SKM-1 treated with dmso at 0.1 percent for 144 hours (cell line): ENCODE measurements at regions not wholly inside any gene's neighbourhood (a gene's known extent, or its start where the extent isn't known, plus 50 kb on each side); places are given as distances from the start of the nearest gene placed in this dataset.

Experiments used
- DNase-seq: peaks from one replicate; lab custom pipeline; 2025; ENCODE audit not compliant: unreplicated experiment; lab: John Stamatoyannopoulos, UW

DNA sequence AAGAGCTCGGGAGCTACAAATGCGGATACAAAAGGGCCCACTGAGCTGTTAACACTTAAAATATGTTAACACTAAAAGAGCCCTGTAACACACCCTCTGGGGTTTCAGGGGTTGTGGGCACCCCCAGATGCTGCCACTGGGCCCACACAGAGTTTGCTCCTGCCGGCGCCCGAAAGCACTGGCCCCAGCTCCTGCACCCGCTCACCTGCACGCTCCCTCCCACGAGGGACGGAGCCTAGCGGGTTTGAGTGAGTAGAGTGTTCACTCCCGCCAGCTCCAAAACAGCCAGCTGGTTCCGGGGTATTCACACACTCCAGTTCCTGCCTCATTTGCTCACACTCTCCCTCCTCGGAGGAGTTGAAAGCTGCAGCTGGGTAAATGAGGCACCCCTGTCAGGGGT is 357.7 kb downstream of the ETNK1 start:
- DNase-seq = no peak

DNA sequence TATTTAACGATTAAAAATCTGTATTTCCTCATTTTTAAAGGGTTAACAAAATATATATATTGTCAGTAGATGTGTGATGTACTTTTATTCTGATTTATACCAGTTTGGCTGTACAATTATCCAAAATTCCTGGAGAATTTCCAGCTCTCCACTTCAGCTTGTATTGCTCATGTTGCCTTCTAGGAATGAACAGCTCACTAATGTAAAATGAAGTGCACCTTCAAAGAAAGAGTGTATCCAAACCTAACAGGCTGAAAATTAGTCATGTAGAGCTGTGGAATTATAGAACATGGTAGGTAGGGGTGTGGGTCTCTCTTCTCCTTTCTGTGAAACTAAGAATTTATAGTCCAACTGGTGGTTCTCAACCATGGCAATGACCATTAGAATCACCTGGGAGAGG is 362.0 kb downstream of the ETNK1 start:
- no peak for DNase-seq

DNA sequence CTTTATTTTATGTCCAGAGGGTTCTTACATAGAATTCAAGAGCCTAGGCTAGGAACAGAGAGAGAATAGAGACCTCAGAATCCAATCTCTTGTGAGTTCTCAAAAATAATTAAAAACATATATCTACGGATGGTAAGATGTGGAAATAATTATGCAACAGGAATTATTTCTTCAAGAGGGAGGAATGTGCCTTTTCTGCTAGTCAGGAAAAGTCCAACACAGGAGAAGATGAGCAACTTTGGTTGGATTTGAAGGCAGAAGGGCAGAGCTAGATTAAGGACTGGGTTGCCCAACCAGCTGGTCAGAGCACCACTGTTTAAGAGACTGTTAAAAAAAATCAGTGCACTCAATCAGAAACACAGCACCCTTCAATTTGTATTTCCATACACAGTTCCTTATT is 365.5 kb downstream of the ETNK1 start:
- no peak for DNase-seq

DNA sequence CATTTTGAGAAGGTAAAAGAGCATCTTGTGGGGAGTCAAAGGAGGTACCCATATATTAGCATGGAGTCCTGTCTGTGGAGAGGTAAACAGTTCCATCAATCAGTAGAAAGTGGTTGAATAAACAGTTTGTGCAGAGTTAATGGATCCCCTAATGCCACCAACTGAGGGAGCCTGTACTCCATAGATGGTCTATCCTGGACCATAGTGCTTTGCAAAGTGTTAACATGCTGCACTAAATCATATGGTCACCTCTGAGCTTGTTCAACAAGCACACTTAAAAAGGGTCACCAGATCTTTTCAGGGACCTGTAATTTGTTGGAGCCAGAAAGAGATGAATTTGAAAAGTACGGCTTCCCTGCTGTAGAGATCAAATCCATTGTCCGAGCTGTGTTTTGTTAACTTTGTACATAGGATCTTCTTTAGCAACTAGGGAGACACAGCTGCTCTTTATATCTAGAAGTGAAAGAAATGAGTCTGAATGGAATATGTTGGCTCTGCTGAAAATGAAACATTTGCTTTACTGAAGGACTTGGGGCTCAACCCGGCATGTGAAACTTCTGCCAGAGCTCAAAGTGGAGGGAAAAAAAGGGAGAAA is 366.4 kb downstream of the ETNK1 start:
- no peak for DNase-seq

DNA sequence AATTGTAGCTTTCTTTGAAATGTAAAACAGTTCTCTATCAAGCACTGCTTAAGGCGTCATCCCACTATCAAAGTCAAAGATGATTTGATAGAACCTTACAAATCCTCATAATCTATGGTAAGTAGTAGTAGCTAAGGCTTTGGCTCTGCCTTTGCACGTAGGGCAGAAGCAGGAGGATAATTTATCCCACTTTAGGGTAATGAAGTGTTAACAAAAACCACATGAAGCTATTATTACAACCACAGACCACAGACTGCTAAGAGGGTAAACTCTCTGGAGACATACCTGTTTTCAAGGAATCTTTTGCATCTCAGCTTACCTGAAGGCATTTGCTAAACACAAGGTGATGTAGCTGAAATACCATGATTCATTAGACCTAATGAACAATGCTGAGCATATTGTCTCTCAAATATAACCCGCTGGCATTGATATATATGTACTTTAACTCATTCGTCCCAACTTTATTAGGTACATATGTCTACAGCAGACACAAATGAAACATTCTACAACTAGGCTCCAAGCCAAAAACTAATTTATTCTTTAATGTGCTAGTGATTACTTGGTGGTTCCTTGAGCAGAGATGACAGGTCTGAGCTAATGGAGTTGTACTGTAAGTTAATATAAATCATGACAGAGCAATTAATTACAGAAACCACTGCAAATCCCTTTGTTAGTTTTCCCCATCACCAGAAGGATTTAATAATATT is 368.8 kb downstream of the ETNK1 start:
- DNase-seq = no peak

DNA sequence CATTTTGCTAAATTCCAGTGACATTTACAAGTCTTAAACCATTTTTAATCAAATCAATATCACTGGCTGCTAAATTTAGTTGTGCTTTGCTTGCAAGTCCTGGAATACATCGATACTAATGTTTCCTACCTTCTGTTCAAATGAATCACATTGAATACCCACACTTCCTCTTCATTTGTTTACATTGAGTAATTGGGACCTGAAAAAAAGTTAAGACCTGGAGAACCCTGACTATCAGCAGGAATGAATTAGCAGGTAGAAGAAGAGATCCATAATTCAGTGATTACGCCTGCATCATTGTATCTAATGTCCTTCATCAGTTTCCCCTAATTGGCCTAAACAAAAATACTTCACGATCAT is 369.3 kb downstream of the ETNK1 start:
- no peak for DNase-seq

DNA sequence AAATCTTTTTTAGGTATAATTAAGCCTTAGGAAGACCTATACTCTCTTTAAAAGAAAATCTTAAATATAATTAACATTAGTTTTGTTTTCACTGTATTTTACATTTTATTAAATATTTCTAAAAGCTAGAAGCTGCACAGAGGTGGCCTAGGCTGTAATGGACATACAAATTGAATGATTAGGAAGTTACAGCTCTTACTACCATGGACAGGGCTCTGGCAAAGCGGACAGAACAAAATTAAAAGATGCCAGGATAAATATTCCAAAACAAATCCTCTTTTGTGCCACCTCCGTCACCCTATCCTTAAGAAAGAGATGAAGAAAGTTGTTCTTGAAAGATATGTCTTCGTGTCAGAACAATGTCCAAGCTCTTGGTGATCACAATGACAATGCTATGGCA is 376.5 kb downstream of the ETNK1 start:
- no peak for DNase-seq

DNA sequence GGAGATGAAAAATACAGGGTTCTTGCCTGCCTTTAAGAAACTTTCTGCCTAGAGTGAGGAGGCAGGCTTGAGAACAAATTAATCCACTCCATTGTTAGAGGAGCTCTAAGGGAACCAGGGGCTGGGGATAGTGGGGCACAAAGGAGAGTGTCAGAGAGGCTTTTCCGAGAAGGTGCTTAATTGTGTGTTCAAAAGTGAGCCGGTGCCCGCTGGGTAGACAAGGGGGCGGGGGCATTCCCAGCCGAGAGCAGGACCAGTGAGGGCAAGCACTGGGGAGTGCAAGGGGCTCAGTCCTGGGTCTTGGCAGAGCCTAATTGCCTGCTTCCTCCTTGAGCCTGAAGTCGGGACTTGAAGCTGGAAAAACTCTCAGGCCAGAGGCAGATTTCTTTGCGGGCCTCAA is 377.4 kb downstream of the ETNK1 start:
- no peak for DNase-seq

DNA sequence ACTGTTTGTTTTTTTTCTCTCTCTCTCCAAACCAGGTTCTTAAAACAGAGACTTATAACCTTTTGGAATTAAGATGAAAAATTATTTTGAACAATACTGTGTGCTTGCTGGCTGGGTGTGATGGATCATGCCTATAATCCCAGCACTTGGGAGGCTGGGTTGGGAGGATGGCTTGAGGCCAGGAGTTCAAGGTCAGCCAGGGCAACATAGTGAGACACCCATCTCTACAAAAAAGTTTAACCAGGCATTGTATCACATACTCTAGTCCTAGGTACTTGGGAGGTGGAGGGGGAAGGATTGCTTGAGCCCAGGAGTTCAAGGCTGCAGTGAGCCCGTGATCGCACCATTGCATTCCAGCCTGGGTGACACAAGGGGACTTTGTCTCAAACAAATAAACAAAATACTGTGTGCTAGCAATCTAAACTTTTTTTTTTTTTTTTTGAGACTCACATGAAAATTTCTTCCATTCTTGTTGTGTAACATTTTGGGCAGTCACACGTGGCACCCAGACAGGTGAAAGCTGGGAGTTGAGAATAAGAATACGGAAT is 379.6 kb downstream of the ETNK1 start:
- DNase-seq = no peak

DNA sequence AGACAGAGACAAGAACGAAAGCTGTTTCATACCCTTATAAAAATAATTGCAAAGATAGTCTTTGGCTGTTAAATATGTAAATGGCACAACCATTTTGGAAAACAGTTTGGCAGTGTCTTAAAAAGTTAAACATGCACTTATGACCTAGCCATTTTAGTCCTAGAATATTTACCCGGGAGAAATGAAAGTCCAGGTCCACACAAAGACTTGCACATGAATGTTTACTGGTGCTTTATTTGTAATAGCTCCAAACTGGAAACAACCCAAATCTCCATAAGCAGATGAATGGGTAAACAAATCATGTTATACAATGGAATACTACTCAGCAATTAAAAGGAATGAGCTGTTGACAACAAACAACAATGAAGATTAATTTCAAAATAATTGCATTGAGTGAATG is 380.4 kb downstream of the ETNK1 start:
- no peak for DNase-seq

DNA sequence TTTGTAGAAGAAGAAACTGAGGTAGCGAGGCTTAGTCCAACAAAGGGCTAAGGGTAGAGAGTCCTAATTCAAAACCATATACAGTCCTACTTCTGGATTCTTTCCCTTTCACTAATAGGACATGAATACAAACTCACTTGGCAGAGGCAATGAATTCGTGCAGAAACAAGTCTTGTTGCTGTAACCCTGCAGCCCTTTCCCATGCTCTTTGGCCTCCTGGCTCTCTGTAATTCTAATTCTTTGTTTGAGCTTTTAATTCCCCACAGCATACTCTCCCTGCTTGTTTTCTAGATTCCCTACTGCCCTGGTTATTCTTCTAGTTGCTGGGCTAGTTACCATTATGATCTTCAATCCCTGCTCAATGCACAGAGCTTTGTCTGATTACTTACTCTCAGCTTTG is 381.4 kb downstream of the ETNK1 start:
- DNase-seq = no peak

DNA sequence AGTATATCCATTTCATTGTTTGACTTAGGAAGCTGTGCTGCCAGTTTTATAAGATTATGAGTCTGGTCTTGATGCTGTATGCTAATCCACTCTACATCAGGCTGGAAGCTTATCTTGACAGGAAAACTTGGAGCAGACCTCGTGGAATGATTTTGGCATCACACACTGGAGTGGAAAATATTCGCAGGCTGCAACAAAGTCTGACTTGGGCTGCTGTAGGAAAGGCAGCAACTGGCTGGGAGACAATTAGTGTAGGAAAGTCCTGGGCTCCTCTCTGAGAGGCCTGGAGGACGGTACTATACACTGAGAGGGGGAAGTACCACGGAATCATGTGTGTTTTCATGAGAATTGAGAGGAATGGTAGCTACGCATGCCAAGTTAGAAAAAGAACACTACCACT is 383.7 kb downstream of the ETNK1 start:
- no peak for DNase-seq

DNA sequence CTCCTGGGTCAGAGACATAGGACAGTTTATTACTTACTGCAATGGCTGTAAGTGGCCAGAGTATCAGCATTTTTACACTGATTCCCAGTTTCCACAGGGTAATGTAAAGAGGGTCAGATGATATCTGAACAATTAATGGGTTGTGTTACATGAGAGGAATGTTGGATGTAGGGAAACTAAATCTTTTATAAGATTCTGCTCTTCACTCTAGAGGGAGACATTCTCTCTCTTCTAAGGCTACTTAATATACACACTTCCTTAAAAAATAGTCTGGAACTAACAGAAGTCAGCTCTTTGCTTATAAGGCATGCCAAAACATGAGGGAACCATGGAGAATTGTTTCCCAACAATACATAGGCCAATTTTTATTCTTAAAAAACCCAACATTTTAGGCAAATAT is 389.8 kb downstream of the ETNK1 start:
- DNase-seq = no peak

DNA sequence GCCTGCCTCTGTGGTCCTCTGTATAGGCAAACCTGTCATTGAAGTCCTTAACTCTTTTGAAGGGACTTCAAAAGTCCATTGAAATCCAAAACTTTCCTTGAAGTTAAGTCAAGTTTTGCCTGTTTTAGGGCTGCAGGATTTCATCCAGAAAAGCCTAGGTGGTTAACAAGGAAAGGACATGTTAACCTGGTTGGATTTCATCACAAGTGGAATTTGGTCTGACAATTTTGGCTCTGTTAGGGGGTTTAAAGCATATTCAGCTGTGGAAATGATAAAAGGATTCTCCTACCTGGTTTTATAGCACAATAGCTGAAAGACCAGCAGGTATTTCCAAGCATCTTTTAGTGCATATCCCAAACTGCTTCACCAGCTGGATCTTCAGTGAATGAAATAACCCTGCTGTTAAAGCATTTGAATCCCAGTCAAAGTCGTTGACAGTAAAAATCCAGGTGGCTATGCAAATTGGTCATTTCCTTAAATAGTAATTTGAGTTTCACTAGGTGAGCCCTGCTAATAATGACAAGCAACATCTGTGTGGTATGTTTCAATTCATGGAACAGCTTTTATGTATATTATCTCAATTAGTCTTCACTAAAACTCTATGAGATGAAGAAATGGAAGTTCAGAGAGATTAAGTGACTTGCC is 400.5 kb downstream of the ETNK1 start:
- no peak for DNase-seq

DNA sequence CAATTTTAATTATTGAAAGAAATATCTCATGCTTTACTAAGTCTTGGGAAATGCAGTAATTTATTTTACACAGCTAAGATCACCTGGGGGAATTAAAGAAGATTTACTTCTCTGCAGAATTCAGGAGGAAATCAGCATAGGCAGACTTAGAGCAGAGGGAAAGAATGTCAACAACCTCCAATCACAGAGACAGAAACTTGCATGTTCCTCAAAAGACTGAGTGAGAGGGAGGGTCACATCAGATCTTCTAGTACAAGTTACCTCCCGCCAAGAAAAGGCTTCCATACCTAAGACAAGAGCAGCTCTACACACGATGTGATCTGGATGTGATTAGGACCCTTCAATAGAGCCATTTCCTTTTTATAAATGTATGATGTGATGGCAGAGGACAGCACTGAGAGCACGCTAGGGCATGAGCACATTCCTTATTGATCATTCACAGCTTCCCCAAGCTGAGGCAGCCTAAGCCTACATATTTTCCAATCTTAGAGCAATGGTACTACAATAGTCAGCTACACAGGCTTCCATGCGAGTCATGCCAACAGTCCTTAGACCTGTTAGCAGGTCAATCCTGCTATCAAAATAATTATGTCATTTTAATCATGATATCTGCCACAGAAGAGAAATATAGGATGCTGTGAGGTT is 403.3 kb downstream of the ETNK1 start:
- no peak for DNase-seq

DNA sequence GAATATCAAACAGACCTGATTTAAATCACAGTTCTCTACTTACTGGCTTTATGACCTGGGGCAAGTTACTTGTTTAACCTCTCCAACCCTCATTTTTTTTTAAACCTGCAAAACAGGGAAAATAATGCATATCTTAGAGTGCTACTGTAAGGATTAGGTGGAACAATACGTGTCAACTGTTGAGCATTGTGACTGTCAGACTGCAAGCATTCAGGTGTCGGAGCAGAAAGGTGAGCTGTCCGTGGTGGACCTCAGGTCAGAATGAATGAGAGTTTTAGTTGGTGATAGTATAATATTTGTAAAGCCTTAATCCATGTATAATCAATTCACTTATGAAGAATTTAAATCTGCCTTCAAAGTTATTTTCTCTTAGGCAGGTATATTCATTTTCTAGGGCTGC is 404.2 kb downstream of the ETNK1 start:
- no peak for DNase-seq

DNA sequence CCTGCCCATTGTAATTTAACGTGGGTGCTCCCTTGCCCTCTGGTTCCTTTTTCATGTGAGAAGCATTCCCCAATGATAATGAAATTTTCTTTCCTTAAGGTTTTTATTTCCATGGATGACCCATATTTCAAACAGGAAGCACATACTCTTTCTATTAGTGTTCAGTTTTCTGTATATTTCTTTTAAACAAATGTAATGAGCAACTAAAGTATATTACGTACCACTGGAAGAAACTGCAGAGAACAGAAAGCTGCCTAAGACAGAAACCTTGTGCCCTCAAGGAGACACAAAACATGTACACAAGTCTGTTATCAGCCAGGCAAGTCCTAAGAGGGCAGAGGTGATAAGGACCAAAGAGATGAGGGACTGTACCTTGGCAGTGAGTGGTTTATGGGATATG is 414.9 kb downstream of the ETNK1 start:
- no peak for DNase-seq

DNA sequence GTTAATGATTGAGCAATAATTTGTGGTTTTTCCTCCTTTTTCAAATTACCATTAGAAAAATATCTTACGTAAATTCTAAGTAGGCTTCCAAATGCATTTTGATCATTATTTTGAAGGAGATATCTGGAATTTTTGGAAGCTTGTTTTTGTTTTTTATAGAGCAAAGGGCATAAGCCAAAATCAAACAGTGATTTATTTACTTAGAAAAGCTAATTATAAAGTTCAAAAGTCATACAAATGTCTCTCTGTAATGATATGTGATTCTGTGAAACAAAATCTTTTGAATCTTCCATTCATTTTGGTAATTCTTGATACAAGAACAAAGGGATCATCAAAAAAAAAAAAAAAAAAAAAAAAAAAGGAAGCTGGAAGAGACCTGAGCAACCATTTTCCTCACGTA is 416.8 kb downstream of the ETNK1 start:
- no peak for DNase-seq

DNA sequence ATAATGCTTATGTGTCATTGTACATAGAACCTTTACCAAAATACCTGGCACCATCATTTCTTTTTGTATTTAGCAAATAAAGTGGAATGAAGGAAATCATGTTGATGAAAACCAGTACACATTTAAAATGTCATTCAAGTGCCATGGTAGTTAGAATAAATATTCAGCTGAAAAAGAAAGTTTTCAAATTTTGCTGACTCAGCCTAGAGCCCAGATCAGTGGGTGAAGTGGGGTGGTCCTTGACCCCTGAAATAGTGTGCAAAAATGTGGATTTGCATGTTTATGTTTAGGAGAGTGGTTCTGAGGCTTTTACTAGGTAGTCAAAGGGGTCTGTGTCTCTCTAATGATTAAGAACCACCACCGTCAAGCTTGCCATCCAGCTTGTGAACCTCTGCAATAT is 418.7 kb downstream of the ETNK1 start:
- no peak for DNase-seq

DNA sequence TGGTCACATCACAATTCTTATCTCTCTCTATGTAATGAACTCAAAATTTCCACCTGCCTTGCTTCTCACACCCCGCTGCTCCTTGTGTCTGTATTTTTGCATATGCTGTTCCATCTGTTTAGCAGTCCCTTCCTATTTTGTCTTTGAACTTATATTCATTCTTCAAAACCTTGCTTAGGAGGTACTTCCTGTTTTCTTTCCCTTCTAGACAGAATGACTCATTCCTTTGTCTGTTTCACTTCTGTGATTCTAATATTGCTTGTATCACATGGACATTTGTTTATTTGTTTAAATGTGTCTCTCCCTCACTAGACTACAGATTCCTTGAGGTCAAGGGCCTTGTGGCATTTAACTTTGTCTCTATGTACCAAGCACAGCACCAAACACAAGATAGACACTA is 424.2 kb downstream of the ETNK1 start:
- peak; percentile 1 for DNase-seq

DNA sequence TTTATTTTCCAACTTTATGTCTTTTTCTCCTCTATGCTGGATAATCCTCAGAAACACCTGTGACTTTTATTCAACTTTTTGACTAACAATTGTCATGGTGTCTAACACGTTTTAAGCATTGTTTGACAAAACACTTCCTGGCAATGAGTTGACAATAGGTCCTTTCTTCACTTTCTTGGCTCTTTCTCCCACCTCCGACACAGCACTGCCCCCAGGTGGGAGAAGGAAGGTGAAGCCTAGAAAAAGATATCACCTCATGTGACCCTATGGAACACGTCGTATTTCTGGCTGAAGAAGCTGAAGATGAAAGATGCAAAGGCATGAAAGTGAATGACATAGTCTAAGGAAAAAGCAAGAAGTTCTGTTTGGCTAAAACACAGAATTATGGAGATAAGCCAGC is 430.0 kb downstream of the ETNK1 start:
- DNase-seq = no peak

DNA sequence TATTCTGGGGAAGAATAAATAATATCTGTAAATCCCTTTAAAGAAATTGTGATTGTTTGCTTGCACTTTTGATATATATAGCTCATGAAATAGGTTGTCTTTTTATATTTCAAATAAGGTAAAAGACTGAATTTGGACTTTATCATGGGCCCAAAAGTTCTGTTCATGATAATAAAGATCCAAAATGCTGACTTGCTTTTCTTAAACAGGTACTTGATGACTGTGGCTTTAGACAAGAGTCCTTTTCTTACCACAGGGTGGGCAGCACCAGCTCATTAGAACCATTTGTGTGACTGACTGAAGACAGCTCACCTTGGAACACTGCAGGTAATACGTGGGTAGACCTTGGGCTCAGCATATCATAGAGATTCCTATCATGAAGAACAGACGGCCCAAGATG is 432.6 kb downstream of the ETNK1 start:
- DNase-seq = no peak
